ENCODE measurements at regions not wholly inside any gene's neighbourhood (a gene's known extent, or its start where the extent isn't known, plus 50 kb on each side); places are given as distances from the start of the nearest gene placed in this dataset.
"Not testable (repeated sequence)": the region's sequence is repeated elsewhere in the genome, so short reads cannot be mapped to it uniquely, and the experiment has no call there.

DNA sequence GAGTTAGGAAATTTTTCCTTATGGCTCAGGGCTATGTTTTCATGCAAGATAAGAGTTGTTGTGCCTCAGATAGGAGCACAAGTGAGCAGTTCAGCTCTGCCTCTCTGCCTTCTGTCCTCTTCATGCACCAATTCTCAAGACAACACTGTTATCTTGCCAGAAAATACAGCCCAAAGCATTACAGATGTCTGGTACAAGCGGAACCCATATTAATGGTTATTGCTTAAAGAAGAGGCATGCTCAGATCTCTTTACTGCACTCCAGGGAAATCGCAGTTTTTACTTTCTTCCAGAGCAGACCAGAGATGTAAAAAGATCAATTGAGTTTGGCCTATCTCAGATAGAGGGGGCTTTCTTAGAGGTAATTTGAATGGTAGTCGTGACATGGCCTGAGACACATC is 361.6 kb upstream of the WWC1 start:
- DNase-seq (ENCODE audit: extremely low read depth, low read depth), result no peak
- no peak overlapping the region for H3K4me3 ChIP-seq (replicated peaks; ENCODE audit: low read depth, low read length)
- TF ChIP-seq, protein P1, sequence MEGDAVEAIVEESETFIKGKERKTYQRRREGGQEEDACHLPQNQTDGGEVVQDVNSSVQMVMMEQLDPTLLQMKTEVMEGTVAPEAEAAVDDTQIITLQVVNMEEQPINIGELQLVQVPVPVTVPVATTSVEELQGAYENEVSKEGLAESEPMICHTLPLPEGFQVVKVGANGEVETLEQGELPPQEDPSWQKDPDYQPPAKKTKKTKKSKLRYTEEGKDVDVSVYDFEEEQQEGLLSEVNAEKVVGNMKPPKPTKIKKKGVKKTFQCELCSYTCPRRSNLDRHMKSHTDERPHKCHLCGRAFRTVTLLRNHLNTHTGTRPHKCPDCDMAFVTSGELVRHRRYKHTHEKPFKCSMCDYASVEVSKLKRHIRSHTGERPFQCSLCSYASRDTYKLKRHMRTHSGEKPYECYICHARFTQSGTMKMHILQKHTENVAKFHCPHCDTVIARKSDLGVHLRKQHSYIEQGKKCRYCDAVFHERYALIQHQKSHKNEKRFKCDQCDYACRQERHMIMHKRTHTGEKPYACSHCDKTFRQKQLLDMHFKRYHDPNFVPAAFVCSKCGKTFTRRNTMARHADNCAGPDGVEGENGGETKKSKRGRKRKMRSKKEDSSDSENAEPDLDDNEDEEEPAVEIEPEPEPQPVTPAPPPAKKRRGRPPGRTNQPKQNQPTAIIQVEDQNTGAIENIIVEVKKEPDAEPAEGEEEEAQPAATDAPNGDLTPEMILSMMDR (IDR thresholded peaks at IDR 0.05; ENCODE audit: low read depth, low read length, missing control alignments), result no peak

DNA sequence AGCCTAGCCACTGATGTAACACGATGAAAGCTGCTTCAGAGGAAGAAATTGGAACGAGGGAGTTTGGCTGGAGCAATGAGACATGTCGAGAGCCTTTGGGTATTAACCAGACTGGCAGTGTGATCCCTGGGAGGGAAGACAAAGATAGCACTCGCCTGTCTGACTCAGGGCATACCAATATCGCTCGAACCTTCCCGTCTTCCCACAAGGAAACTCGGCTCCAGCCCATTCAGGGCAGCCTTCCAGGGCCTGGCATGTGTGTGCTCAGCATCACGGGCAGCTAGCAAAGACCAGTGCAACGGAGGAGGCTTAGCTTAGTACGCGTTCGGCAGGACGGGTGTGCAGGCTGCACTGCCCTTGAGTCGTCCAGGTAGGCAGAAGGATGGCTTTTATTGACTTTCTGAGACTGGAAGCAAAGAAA is 356.9 kb upstream of the WWC1 start:
- DNase-seq (ENCODE audit: extremely low read depth, low read depth), result no peak
- TF ChIP-seq, protein P1 (IDR thresholded peaks at IDR 0.05; ENCODE audit: low read depth, low read length, missing control alignments), result no peak
- no peak overlapping the region for H3K4me3 ChIP-seq (replicated peaks; ENCODE audit: low read depth, low read length)

DNA sequence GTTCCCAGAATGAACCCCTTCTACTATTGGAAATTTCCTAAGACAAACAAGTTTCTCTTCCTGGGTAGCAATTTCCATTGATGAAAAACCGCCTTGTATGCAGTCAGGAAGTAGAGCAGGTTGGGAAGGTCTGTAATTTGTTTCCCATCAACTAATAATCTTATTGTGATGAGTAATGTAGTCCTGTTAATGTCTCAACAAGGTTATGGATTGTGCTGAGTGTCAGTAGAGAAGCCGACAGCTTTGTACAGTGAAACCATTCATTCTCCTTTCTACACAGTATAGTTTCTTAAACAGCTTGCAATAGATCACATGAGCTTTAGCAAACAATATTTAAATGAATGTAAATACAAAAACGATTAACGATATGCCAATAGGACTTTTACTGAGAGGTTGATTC is 355.4 kb upstream of the WWC1 start:
- TF ChIP-seq, protein P1 (IDR thresholded peaks at IDR 0.05; ENCODE audit: low read depth, low read length, missing control alignments), result no peak
- H3K4me3 ChIP-seq (replicated peaks; ENCODE audit: low read depth, low read length), result no peak overlapping the region
- no peak for DNase-seq (ENCODE audit: extremely low read depth, low read depth)

DNA sequence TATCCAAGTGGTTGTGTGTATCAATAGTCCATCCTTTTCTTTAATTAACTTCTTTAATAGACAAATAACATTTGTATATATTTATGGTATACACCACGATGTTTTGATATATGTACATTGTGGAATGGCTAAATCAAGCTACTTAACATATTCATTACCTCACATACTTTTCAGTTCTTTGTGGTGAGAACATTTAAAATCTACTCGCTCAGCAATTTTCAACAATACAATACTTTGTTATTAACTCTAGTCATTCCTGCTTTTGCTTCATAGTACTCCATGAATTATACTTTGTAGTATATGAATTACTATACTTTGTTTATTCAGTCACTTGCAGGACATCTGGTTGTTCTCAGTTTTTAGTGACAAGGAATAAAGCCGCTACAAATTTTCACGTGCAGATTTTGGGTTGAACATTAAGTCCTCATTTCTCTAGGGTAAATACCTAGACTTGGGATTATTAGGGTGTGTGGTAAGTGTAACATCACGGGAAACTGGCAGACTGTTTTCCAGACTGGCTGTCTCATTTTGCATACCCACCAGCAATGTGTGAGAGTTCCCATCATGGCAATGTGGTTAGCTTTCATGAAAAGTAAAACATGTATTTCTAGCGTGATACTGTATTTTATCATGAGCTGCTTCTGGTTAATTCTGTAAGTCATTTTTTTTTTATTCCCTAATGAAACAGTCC is 354.4 kb upstream of the WWC1 start:
- no peak for DNase-seq (ENCODE audit: extremely low read depth, low read depth)
- H3K4me3 ChIP-seq (replicated peaks; ENCODE audit: low read depth, low read length), result no peak overlapping the region
- TF ChIP-seq, protein P1 (IDR thresholded peaks at IDR 0.05; ENCODE audit: low read depth, low read length, missing control alignments), result no peak

DNA sequence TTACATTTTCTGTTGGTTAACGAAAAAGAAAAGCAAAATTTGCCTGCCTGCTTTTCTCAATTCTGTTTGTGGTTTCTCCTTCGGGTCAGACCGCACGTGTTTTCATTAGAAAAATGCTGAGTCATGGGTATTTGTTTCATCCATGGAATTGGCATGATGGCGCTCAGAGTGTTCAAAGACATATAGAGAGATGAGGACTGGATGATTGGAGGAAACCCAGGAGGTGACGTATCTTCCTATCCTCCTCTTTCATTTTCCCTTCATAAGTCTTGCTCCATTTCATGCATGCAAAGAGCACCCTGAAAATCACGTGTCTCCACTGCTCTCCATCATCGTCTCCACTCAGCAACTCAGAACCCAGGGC is 353.8 kb upstream of the WWC1 start:
- TF ChIP-seq, protein P1 (IDR thresholded peaks at IDR 0.05; ENCODE audit: low read depth, low read length, missing control alignments), result no peak
- no peak overlapping the region for H3K4me3 ChIP-seq (replicated peaks; ENCODE audit: low read depth, low read length)
- no peak for DNase-seq (ENCODE audit: extremely low read depth, low read depth)

DNA sequence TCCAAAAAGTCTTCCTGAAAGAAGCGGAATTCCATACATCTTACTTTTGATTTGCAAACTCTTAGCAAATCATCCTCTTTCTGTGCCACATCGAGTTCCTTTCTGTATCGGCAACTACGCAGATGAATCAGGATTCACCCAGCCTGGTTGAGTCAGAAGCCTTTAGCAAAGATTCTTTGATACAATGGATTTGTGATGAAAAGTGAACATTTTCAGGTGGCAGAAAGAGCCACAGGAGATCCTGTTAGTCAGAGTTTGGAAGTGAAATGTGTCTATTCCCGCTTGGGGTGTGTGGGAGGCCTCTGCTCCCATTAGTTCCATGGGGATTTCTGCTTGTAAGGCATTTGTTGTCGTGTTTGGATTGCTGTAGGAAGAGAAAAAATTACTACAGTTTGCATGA is 351.8 kb upstream of the WWC1 start:
- no peak overlapping the region for H3K4me3 ChIP-seq (replicated peaks; ENCODE audit: low read depth, low read length)
- no peak for DNase-seq (ENCODE audit: extremely low read depth, low read depth)
- TF ChIP-seq, protein P1 (IDR thresholded peaks at IDR 0.05; ENCODE audit: low read depth, low read length, missing control alignments), result no peak

DNA sequence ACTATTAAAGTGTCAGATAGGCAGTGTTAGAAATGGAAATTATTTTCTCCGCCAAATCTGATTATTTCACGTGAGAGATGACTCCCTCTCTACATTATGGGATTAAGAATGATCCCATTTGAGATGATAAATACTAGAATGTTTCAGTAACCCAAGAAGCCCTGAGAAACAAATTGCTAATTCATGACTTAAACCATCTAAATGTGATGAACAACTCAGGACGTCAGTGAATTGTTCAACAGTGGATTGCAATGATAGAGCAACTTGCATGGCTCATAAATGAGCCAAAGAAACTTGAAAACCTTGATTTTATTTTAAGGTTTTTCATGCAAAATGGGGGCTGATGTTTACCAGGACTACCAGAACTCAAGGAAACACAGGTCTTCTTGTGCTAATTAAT is 350.5 kb upstream of the WWC1 start:
- no peak for DNase-seq (ENCODE audit: extremely low read depth, low read depth)
- no peak overlapping the region for H3K4me3 ChIP-seq (replicated peaks; ENCODE audit: low read depth, low read length)
- TF ChIP-seq, protein P1 (IDR thresholded peaks at IDR 0.05; ENCODE audit: low read depth, low read length, missing control alignments), result no peak

DNA sequence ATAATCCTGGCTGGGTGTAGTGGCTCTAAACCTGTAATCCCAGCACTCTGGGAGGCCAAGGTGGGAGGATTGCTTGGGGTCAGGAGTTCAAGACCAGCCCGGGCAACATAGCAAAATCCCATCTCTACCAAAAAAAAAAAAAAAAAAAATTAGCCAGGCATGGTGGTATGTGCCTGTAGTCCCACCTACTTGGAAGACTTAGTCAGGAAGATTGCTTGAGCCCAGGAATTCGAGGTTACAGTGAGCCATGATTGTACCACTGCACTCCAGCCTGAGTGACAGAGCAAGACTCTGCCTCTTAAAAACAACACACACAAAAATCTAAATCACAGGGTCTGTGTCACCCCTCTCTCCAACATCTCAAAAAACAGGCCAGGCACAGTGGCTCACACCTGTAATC is 349.9 kb upstream of the WWC1 start:
- not testable (repeated sequence) for DNase-seq (ENCODE audit: extremely low read depth, low read depth); H3K4me3 ChIP-seq (replicated peaks; ENCODE audit: low read depth, low read length)
